IMR-90 (cell line): ENCODE measurements at regions not wholly inside any gene's neighbourhood (a gene's known extent, or its start where the extent isn't known, plus 50 kb on each side); places are given as distances from the start of the nearest gene placed in this dataset.
A peak's percentile ranks its signal among the peaks of the same experiment; 100 is the strongest.

Source experiments
- ATAC-seq: fragments of 200-7000 bp; cut with Tn5 transposase; 2 replicates; pipeline ENCODE4 v1.9.1; 2020; ENCODE audit warnings: low read depth, mild to moderate bottlenecking, moderate library complexity
- BruUV-seq: library from RNA; stranded (reverse); fragments of 400-500 nt; replicated peaks from 2 replicates; lab custom pipeline; 2021; lab: Mats Ljungman, UMichigan
- CTCF ChIA-PET: fragments of 300-600 bp; formaldehyde crosslinking; extraction: SDS; loops from one replicate; lab custom pipeline; 2021; ENCODE audit warnings: antibody characterized with exemption; lab: Yijun Ruan, JAX
- POLR2A ChIA-PET: fragments of 300-600 bp; sonication (Branson Sonifier 250); formaldehyde crosslinking; loops from one replicate; lab custom pipeline; 2022; ENCODE audit warnings: antibody characterized with exemption; ENCODE audit not compliant: unreplicated experiment; lab: Charles Lee
- DNase-seq: peaks from one replicate; pipeline ENCODE4 v3.0.0; 2013
- H2AFZ ChIP-seq: replicated peaks from 2 replicates; pipeline ENCODE3; 2013; ENCODE audit warnings: low read length, mild to moderate bottlenecking; ENCODE audit not compliant: poor library complexity
- H2AK5ac ChIP-seq: 2 replicates; pipeline ENCODE4 v1.6.1; 2013; ENCODE audit warnings: low read depth, low read length, inconsistent platforms
- H2AK9ac ChIP-seq: replicated peaks from 2 replicates; pipeline ENCODE3; 2013; ENCODE audit warnings: mild to moderate bottlenecking, low read depth, low read length, moderate library complexity; ENCODE audit not compliant: poor library complexity
- H2BK120ac ChIP-seq: 2 replicates; pipeline ENCODE4 v1.6.1; 2013; ENCODE audit warnings: low read depth, low read length, inconsistent platforms
- H2BK15ac ChIP-seq: 3 replicates; pipeline ENCODE4 v1.6.1; 2013; ENCODE audit warnings: low read depth, low read length, inconsistent platforms
- H2BK20ac ChIP-seq: 2 replicates; pipeline ENCODE4 v1.6.1; 2013; ENCODE audit warnings: low read depth, mild to moderate bottlenecking, inconsistent platforms, low read length, moderate library complexity
- H2BK5ac ChIP-seq: 2 replicates; pipeline ENCODE4 v1.6.1; 2013; ENCODE audit warnings: mild to moderate bottlenecking, low read depth, low read length, inconsistent platforms; ENCODE audit not compliant: poor library complexity, severe bottlenecking
- H3K14ac ChIP-seq: replicated peaks from 2 replicates; pipeline ENCODE4 v1.6.1; 2013; ENCODE audit warnings: low read depth, low read length, inconsistent platforms
- H3K18ac ChIP-seq: 2 replicates; pipeline ENCODE4 v1.6.1; 2013; ENCODE audit warnings: low read depth, low read length, control low read depth
- H3K23ac ChIP-seq: 2 replicates; pipeline ENCODE4 v1.6.1; 2013; ENCODE audit warnings: low read depth, low read length, inconsistent platforms
- H3K27ac ChIP-seq: 2 replicates; pipeline ENCODE4 v1.5.1; 2013; ENCODE audit warnings: mild to moderate bottlenecking, control low read depth, low read length; ENCODE audit not compliant: insufficient read depth
- H3K27me3 ChIP-seq: 2 replicates; pipeline ENCODE4 v1.6.1; 2013; ENCODE audit warnings: low read length; ENCODE audit not compliant: control insufficient read depth, insufficient read depth
- H3K36me3 ChIP-seq: 2 replicates; pipeline ENCODE4 v1.6.1; 2013; ENCODE audit warnings: low read length, mixed read lengths; ENCODE audit not compliant: control insufficient read depth, insufficient read depth
- H3K4ac ChIP-seq: 2 replicates; pipeline ENCODE4 v1.6.1; 2013; ENCODE audit warnings: low read depth, low read length, inconsistent platforms
- H3K4me1 ChIP-seq: 2 replicates; pipeline ENCODE4 v1.6.1; 2013; ENCODE audit warnings: low read length, mixed read lengths; ENCODE audit not compliant: control insufficient read depth, insufficient read depth
- H3K4me2 ChIP-seq: 2 replicates; pipeline ENCODE4 v1.6.1; 2013; ENCODE audit warnings: low read depth, mild to moderate bottlenecking, control low read depth, low read length, moderate library complexity
- H3K4me3 ChIP-seq: 2 replicates; pipeline ENCODE4 v1.5.1; 2013; ENCODE audit warnings: low read depth, mild to moderate bottlenecking, control low read depth, low read length, moderate library complexity; ENCODE audit not compliant: insufficient read depth
- H3K56ac ChIP-seq: 2 replicates; pipeline ENCODE4 v1.6.1; 2013; ENCODE audit warnings: low read length, inconsistent platforms; ENCODE audit not compliant: insufficient read depth; ENCODE audit errors: extremely low read depth
- H3K79me1 ChIP-seq, 2 experiments: 2 replicates each; pipeline ENCODE4 v1.6.1; 2013; ENCODE audit warnings: low read length in 2 of 2, inconsistent platforms in 1 of 2, low read depth in 1 of 2
- H3K9ac ChIP-seq: 2 replicates; pipeline ENCODE4 v1.6.1; 2013; ENCODE audit warnings: low read depth, low read length, control low read depth
- H3K9me1 ChIP-seq: 2 replicates; pipeline ENCODE4 v1.6.1; 2013; ENCODE audit warnings: low read length, inconsistent platforms; ENCODE audit not compliant: insufficient read depth
- H3K9me3 ChIP-seq: 2 replicates; pipeline ENCODE4 v1.6.1; 2013; ENCODE audit warnings: low read length; ENCODE audit not compliant: control insufficient read depth, insufficient read depth
- H4K20me1 ChIP-seq: 2 replicates; pipeline ENCODE4 v1.6.1; 2013; ENCODE audit warnings: low read length, inconsistent platforms; ENCODE audit not compliant: insufficient read depth
- H4K5ac ChIP-seq: 2 replicates; pipeline ENCODE4 v1.6.1; 2013; ENCODE audit warnings: mild to moderate bottlenecking, low read depth, low read length, control low read depth
- H4K8ac ChIP-seq, 2 experiments: 2 replicates each; pipeline ENCODE4 v1.6.1; 2013; ENCODE audit warnings: low read depth in 2 of 2, low read length in 2 of 2, control low read depth in 1 of 2, inconsistent platforms in 1 of 2
- H4K91ac ChIP-seq: 2 replicates; pipeline ENCODE4 v1.6.1; 2013; ENCODE audit warnings: low read depth, low read length, inconsistent platforms; ENCODE audit not compliant: insufficient read depth
- BHLHE40 ChIP-seq: fragments of 150-350 bp; IDR thresholded peaks from 2 replicates; pipeline ENCODE4 v1.6.1; 2016; ENCODE audit warnings: mild to moderate bottlenecking, low read depth, low read length
- CTCF ChIP-seq: conservative IDR thresholded peaks from 2 replicates; pipeline ENCODE4 v1.5.1; 2012; ENCODE audit warnings: mild to moderate bottlenecking, low read depth, low read length, improper control_type of control experiment
- FOS ChIP-seq: fragments of 150-350 bp; IDR thresholded peaks from 2 replicates; pipeline ENCODE4 v1.6.1; 2016; ENCODE audit warnings: low read depth, low read length
- MAZ ChIP-seq: IDR thresholded peaks from 2 replicates; pipeline ENCODE4 v1.6.1; 2012; ENCODE audit warnings: low read depth, mild to moderate bottlenecking, low read length, improper control_type of control experiment, moderate library complexity, borderline replicate concordance
- MXI1 ChIP-seq: IDR thresholded peaks from 2 replicates; pipeline ENCODE4 v1.6.1; 2012; ENCODE audit warnings: low read depth, mild to moderate bottlenecking, low read length, moderate library complexity, borderline replicate concordance
- NFE2L2 ChIP-seq: fragments of 150-350 bp; IDR thresholded peaks from 2 replicates; pipeline ENCODE4 v1.6.1; 2016; ENCODE audit warnings: low read depth, mild to moderate bottlenecking, low read length
- POLR2A ChIP-seq: IDR thresholded peaks from 2 replicates; pipeline ENCODE4 v1.6.1; 2012; ENCODE audit warnings: mild to moderate bottlenecking, low read depth, low read length
- RAD21 ChIP-seq: IDR thresholded peaks from 2 replicates; pipeline ENCODE4 v1.6.1; 2012; ENCODE audit warnings: low read length, improper control_type of control experiment
- RCOR1 ChIP-seq: IDR thresholded peaks from 2 replicates; pipeline ENCODE4 v1.6.1; 2012; ENCODE audit warnings: mild to moderate bottlenecking, low read length, improper control_type of control experiment; ENCODE audit not compliant: insufficient replicate concordance
- WGBS, 2 experiments: methylation state at CpG; one replicate each; pipeline versions ENCODE4 v1.1.5 to v1.1.7; 2013; ENCODE audit warnings: missing lambda C conversion rate in 2 of 2; ENCODE audit not compliant: insufficient read length in 1 of 2; ENCODE audit errors: extremely low coverage in 2 of 2; 5-methylcytosine and 5-hydroxymethylcytosine counted together
- dilution Hi-C: fragments of 300-500 bp; cut with HindIII; formaldehyde crosslinking; loops from one replicate; pipeline ENCODE4 v1.14.3; 2018; ENCODE audit warnings: low sequenced_read_pairs; ENCODE audit not compliant: unreplicated experiment
- in situ Hi-C: fragments of 300-500 bp; cut with MboI; formaldehyde crosslinking; loops from 3 replicates; pipeline ENCODE4 v1.14.3; 2019; ENCODE audit warnings: low sequenced_read_pairs, inconsistent platforms, mixed read lengths
- intact Hi-C: fragments of 100-400 bp; cut with micrococcal nuclease; formaldehyde crosslinking; loops from 2 replicates; pipeline ENCODE4 v1.10.0; 2022

GRCh38 chr2:120867290-120868241 is 131.9 kb downstream of the GLI2 start:
- peak overlapping the region; percentile 95 for H3K14ac ChIP-seq
- H3K36me3 ChIP-seq = peaks cover 2% of the 10 kb centered on the region
- H2AK9ac ChIP-seq = peak overlapping the region; percentile 94
- POLR2A ChIA-PET = interaction anchor here (0.5 kb wide), 1 partner anchor 17 kb away, joined by 3 read pairs; no protein-coding TSS in a partner anchor
- H3K9me1 ChIP-seq = peaks cover 59% of the 10 kb centered on the region
- H4K5ac ChIP-seq = peak overlapping the region; percentile 16; the same call in 1 of the 2 replicates
- H3K18ac ChIP-seq = peak overlapping the region; percentile 25
- H3K4me2 ChIP-seq = peak overlapping the region; percentile 82
- intact Hi-C loops (loop anchor here (1.0 to 5.0 kb wide), 2 partner anchors 70 to 130 kb away; no protein-coding TSS in a partner anchor), in situ Hi-C loops (no loop called here), dilution Hi-C loops (no loop called here)
- H2AK5ac ChIP-seq = peak overlapping the region; percentile 84
- no TSS peak for BruUV-seq
- H2BK120ac ChIP-seq = peak overlapping the region; percentile 76
- 0 out of 2 replicates have a peak, but pooled peaks have one; percentile 1 for TF ChIP-seq CTCF
- 0 out of 2 replicates have a peak, but pooled peaks have one; percentile 4 for TF ChIP-seq BHLHE40
- no peak for TF ChIP-seq NFE2L2
- TF ChIP-seq MXI1 = peak; percentile 73; the same call in 1 of the 2 replicates
- peak; percentile 62 for TF ChIP-seq POLR2A
- no peak for TF ChIP-seq RCOR1
- peak; percentile 11; the same call in 1 of the 2 replicates for TF ChIP-seq RAD21
- TF ChIP-seq FOS = peak; percentile 27; the same call in 1 of the 2 replicates
- peak; percentile 75 for TF ChIP-seq MAZ
- CTCF ChIA-PET = interaction anchor here (1.6 kb wide), 1 partner anchor 172 kb away, joined by 8 read pairs; no protein-coding TSS in a partner anchor
- ATAC-seq (peak; percentile 83), DNase-seq (peak; percentile 77)
- H3K4ac ChIP-seq = peak overlapping the region; percentile 90
- peak overlapping the region; percentile 90 for H2AFZ ChIP-seq
- peaks cover 43% of the 10 kb centered on the region for H3K4me1 ChIP-seq
- H3K4me3 ChIP-seq = peak overlapping the region; percentile 29
- WGBS, 2 experiments = 2% methylated on average over 16 of the region's 54 CpGs; no CpG with 5 or more reads in 1 of the 2 experiments
- H2BK20ac ChIP-seq = no peak overlapping the region; the same call in none of the 2 replicates
- H4K91ac ChIP-seq = peak overlapping the region; percentile 84
- peak overlapping the region; percentile 95 for H3K23ac ChIP-seq
- H3K79me1 ChIP-seq = peaks cover 53 to 95% of the 10 kb centered on the region in 2 experiments
- peak overlapping the region; percentile 45 for H3K9ac ChIP-seq
- no peaks in the 10 kb centered on the region for H3K27me3 ChIP-seq
- H3K27ac ChIP-seq = peak overlapping the region; percentile 83
- peak overlapping the region; percentile 33; the same call in 1 of the 3 replicates for H2BK15ac ChIP-seq
- H2BK5ac ChIP-seq = peak overlapping the region; percentile 85
- H3K56ac ChIP-seq = peak overlapping the region; percentile 95
- peak overlapping the region; percentile 42 to 73; a peak in 3 of 4 replicates for H4K8ac ChIP-seq
- H4K20me1 ChIP-seq = peaks cover 80% of the 10 kb centered on the region
- no peaks in the 10 kb centered on the region for H3K9me3 ChIP-seq
